ENCODE measurements at regions not wholly inside any gene's neighbourhood (a gene's known extent, or its start where the extent isn't known, plus 50 kb on each side); places are given as distances from the start of the nearest gene placed in this dataset.

- DNase-seq (ENCODE audit: low read depth, low spot score) = peak; percentile 41
Observed at GRCh38 chr6:7468382-7469081, 72.9 kb upstream of the DSP start.

GRCh38 chr6:7469696-7470095 lies 71.8 kb upstream of the DSP start:
- DNase-seq (ENCODE audit: low read depth, low spot score) = peak; percentile 34

- no peak for DNase-seq (ENCODE audit: low read depth, low spot score)
Observed at GRCh38 chr6:7471171-7471570, 70.3 kb upstream of the DSP start.

- DNase-seq (ENCODE audit: low read depth, low spot score) = no peak
Observed at GRCh38 chr6:7473805-7474719, 67.4 kb upstream of the DSP start.

GRCh38 chr6:7475081-7475480 lies 66.4 kb upstream of the DSP start:
- no peak for DNase-seq (ENCODE audit: low read depth, low spot score)

- peak; percentile 24 for DNase-seq (ENCODE audit: low read depth, low spot score)
Observed at GRCh38 chr6:7479801-7480266, 61.6 kb upstream of the DSP start.

- no peak for DNase-seq (ENCODE audit: low read depth, low spot score)
Observed at GRCh38 chr6:7484666-7485065, 56.8 kb upstream of the DSP start.

GRCh38 chr6:7486951-7487350 lies 54.5 kb upstream of the DSP start:
- DNase-seq (ENCODE audit: low read depth, low spot score) = no peak

GRCh38 chr6:7488494-7488893 lies 53.0 kb upstream of the DSP start:
- DNase-seq (ENCODE audit: low read depth, low spot score) = no peak

GRCh38 chr6:7489376-7489775 lies 52.1 kb upstream of the DSP start:
- DNase-seq (ENCODE audit: low read depth, low spot score) = no peak
